HG03060 (cell line): ENCODE measurements at regions not wholly inside any gene's neighbourhood (a gene's known extent, or its start where the extent isn't known, plus 50 kb on each side); places are given as distances from the start of the nearest gene placed in this dataset.

Source experiments
- ATAC-seq: cut with Tn5 transposase; IDR thresholded peaks from one replicate; pipeline ENCODE4 v1.9.1; 2021; ENCODE audit warnings: low read depth, moderate number of reproducible peaks; ENCODE audit not compliant: unreplicated experiment

DNA sequence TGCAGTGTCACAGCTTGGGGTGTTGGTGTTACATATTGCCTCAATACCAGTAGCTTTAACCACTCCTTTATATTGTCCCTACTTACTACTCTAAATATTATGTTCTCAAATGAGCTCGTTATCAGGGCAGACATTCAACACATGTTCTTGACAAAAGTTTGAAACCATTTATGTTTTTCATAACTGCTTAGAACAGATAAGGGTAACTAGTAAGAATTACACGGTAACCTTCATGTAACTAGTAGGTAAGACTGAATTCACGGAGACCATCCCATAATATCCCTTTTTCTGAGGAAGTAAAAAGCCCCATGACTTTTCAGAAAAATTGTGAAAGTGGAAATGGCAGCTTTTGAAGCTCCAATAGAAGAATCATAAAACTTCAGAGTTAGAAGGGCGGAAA, 59.6 kb upstream of the CENPW start:
- no peak for ATAC-seq

DNA sequence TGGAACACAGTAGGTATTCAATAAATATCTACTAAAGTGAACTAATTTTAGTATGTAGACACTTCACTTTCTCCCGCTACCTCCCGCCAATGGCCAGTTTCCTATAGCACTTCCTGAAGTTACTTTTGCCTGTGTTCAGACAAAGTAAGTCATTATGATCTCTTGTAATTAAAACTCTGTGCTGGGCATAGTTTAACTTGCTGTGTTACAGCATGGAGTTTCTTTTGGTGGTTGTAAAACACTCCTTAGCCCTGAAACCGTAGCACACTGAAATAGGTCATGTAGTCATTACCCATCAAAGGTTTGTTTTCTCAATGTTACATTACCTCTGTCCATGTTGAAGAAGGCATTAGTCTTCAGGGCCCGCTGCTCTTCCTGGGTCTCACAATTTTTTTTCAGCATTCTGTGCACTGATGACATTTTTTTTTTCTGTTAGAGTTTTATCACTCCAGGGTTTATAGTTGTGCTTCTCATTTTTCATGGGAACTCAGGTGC, 54.0 kb upstream of the CENPW start:
- no peak for ATAC-seq
